A673 (cell line): ENCODE measurements at regions not wholly inside any gene's neighbourhood (a gene's known extent, or its start where the extent isn't known, plus 50 kb on each side); places are given as distances from the start of the nearest gene placed in this dataset.

Experiments used
- CTCF ChIP-seq: fragments of 300-800, 200-600 bp; sonication (generic); conservative IDR thresholded peaks from 2 replicates; pipeline ENCODE4 v1.5.1; 2017; ENCODE audit warnings: low read depth, mild to moderate bottlenecking, antibody characterized with exemption, low read length, moderate library complexity, mixed read lengths
- EZH2 ChIP-seq: fragments of 200-600 bp; sonication (generic); IDR thresholded peaks from 2 replicates; pipeline ENCODE4 v1.6.1; 2017; ENCODE audit warnings: borderline replicate concordance, low read depth, mild to moderate bottlenecking, mixed read lengths, antibody characterized with exemption, low read length; ENCODE audit not compliant: poor library complexity, severe bottlenecking

DNA sequence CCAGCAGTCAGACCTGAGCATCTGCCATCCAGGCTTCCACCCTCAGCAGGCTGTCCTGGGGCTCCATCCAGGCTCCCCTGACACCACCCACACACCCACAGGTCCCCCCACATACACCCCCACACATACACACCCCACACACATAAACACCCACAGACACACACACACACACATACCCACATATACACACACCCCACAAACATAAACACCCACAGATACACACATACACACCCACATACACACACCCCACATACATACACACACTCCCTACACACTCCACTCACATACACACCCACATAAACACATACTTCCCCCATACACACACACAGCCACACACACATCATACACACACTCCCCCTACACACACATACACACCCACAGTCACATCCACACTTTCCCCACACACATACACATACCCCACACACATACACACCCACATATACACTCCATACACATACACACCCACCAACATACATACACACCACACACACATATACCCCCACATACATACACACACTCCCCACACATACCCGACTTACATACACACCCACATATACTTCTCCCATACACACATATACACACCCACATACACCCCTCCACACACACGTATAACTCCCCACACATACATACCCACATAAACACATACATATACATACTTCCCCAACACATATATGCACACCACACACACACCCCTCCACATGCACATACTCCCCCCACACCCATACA lies 183.3 kb upstream of the ETAA1 start:
- TF ChIP-seq CTCF = no peak
- TF ChIP-seq EZH2 = no peak
